ENCODE measurements at regions not wholly inside any gene's neighbourhood (a gene's known extent, or its start where the extent isn't known, plus 50 kb on each side); places are given as distances from the start of the nearest gene placed in this dataset.
"Not testable (repeated sequence)": the region's sequence is repeated elsewhere in the genome, so short reads cannot be mapped to it uniquely, and the experiment has no call there.

DNA sequence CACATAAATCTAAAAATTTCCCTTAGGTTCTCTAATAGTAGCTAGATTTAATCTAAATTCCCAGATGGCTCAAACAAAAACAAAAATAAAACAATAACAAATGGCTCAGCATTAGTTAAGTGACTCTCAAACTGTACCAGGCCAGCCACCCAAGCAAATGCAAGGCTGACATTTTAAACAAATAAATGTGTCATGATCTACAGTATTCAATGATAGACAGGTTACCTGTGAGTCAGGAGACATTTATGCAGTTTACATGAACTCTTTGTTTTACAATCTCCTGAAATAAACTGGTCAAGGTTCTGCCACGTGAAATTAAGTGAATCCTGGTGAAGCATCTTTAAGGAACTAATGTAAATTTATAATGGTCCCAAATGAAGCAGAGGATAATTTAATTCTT lies 580.2 kb upstream of the PTPRD start:
- ChIA-PET CTCF (no interaction called here), POLR2A (no interaction called here)
- Histone ChIP-seq H2AFZ (ENCODE audit: insufficient read depth, low read depth, low read length, poor library complexity, severe bottlenecking) (no peak overlapping the region), H3K27ac (ENCODE audit: low read length in 2 of 2) (no peak overlapping the region), H3K4me3 (ENCODE audit: control extremely low read depth in 1 of 5, extremely low read depth in 1 of 5, insufficient read depth in 1 of 5, low read depth in 2 of 5, low read length in 4 of 5) (no peak overlapping the region), H3K79me2 (ENCODE audit: control insufficient read depth, insufficient read depth, low read length) (no peaks in the 10 kb centered on the region), H3K27me3 (replicated peaks in 1 of 4; ENCODE audit: control extremely low read depth in 1 of 4, control insufficient read depth in 3 of 4, insufficient read depth in 4 of 4, low read length in 3 of 4) (no peaks in the 10 kb centered on the region), H3K4me2 (replicated peaks; ENCODE audit: low read depth, low read length, poor library complexity, severe bottlenecking) (no peak overlapping the region), H3K4me1 (ENCODE audit: control insufficient read depth in 2 of 2, insufficient read depth in 2 of 2, low read length in 2 of 2) (no peaks in the 10 kb centered on the region), H3K9me3 (ENCODE audit: control extremely low read depth in 1 of 3, control insufficient read depth in 2 of 3, insufficient read depth in 1 of 3, low read length in 2 of 3) (peaks cover 0 to 11% (median 0%) of the 10 kb centered on the region in 3 donors), H3K9ac (ENCODE audit: low read length) (no peak overlapping the region), H3K36me3 (replicated peaks in 1 of 2; ENCODE audit: control extremely low read depth in 1 of 2, control insufficient read depth in 1 of 2, extremely low read depth in 1 of 2, insufficient read depth in 2 of 2, low read length in 1 of 2) (no peaks in the 10 kb centered on the region), H4K20me1 (ENCODE audit: control insufficient read depth, insufficient read depth, low read length, poor library complexity, severe bottlenecking) (no peaks in the 10 kb centered on the region)
- Mint-ChIP-seq H3K4me1 (no peaks in the 10 kb centered on the region), H3K4me3 (no peak overlapping the region), H3K27me3 (no peaks in the 10 kb centered on the region), H3K9me3 (ENCODE audit: insufficient read depth) (peaks cover 7% of the 10 kb centered on the region), H3K27ac (no peak overlapping the region)
- DNase-seq, result no peak
- TF ChIP-seq, protein P1, sequence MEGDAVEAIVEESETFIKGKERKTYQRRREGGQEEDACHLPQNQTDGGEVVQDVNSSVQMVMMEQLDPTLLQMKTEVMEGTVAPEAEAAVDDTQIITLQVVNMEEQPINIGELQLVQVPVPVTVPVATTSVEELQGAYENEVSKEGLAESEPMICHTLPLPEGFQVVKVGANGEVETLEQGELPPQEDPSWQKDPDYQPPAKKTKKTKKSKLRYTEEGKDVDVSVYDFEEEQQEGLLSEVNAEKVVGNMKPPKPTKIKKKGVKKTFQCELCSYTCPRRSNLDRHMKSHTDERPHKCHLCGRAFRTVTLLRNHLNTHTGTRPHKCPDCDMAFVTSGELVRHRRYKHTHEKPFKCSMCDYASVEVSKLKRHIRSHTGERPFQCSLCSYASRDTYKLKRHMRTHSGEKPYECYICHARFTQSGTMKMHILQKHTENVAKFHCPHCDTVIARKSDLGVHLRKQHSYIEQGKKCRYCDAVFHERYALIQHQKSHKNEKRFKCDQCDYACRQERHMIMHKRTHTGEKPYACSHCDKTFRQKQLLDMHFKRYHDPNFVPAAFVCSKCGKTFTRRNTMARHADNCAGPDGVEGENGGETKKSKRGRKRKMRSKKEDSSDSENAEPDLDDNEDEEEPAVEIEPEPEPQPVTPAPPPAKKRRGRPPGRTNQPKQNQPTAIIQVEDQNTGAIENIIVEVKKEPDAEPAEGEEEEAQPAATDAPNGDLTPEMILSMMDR (IDR thresholded peaks at IDR 0.05), result no peak
- no peak for TF ChIP-seq EZH2 (IDR thresholded peaks at IDR 0.05; ENCODE audit: borderline replicate concordance, insufficient read depth, low read depth, low read length, poor library complexity, severe bottlenecking)
- intact Hi-C loops (cut with micrococcal nuclease), result no loop called here
- no CpG with 5 or more reads among the region's 1 CpG for WGBS (ENCODE audit: insufficient coverage)
- ATAC-seq (ENCODE audit: low read depth), result no peak

DNA sequence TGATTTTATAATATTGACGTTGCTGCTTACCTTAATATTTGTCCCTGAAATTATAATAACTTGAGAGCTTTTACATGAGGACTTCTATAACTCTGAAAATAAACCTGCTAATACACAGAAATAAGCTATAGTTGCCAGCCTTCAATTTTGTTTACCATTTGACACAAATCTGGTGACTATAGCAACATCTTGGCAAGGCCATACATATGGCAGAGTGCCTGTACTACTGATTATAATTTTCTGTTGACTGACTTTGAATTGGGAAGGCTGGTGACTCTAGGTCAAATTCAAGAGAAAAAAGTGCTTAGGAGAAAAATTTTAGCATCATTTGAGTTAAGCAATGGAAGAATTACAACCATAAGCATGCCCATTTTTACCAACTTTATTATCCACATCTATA lies 581.4 kb upstream of the PTPRD start:
- peaks cover 0 to 6% (median 0%) of the 10 kb centered on the region in 3 donors for H3K9me3 ChIP-seq (ENCODE audit: control extremely low read depth in 1 of 3, control insufficient read depth in 2 of 3, insufficient read depth in 1 of 3, low read length in 2 of 3)
- no CpG with 5 or more reads among the region's 1 CpG for WGBS (ENCODE audit: insufficient coverage)
- intact Hi-C loops (cut with micrococcal nuclease), result no loop called here
- H3K27ac ChIP-seq (ENCODE audit: low read length in 2 of 2), result no peak overlapping the region
- CTCF ChIA-PET, result no interaction called here
- no peak overlapping the region for H3K4me3 ChIP-seq (ENCODE audit: control extremely low read depth in 1 of 5, extremely low read depth in 1 of 5, insufficient read depth in 1 of 5, low read depth in 2 of 5, low read length in 4 of 5)
- H3K36me3 ChIP-seq (replicated peaks in 1 of 2; ENCODE audit: control extremely low read depth in 1 of 2, control insufficient read depth in 1 of 2, extremely low read depth in 1 of 2, insufficient read depth in 2 of 2, low read length in 1 of 2), result no peaks in the 10 kb centered on the region
- POLR2A ChIA-PET, result no interaction called here
- Mint-ChIP-seq H3K4me1 (no peaks in the 10 kb centered on the region), H3K9me3 (ENCODE audit: insufficient read depth) (peaks cover 4% of the 10 kb centered on the region), H3K4me3 (no peak overlapping the region), H3K27ac (no peak overlapping the region), H3K27me3 (no peaks in the 10 kb centered on the region)
- H2AFZ ChIP-seq (ENCODE audit: insufficient read depth, low read depth, low read length, poor library complexity, severe bottlenecking), result no peak overlapping the region
- no peaks in the 10 kb centered on the region for H3K27me3 ChIP-seq (replicated peaks in 1 of 4; ENCODE audit: control extremely low read depth in 1 of 4, control insufficient read depth in 3 of 4, insufficient read depth in 4 of 4, low read length in 3 of 4)
- ATAC-seq (ENCODE audit: low read depth) (no peak), DNase-seq (no peak)
- H3K79me2 ChIP-seq (ENCODE audit: control insufficient read depth, insufficient read depth, low read length), result no peaks in the 10 kb centered on the region
- H3K9ac ChIP-seq (ENCODE audit: low read length), result no peak overlapping the region
- no peak overlapping the region for H3K4me2 ChIP-seq (replicated peaks; ENCODE audit: low read depth, low read length, poor library complexity, severe bottlenecking)
- H4K20me1 ChIP-seq (ENCODE audit: control insufficient read depth, insufficient read depth, low read length, poor library complexity, severe bottlenecking), result no peaks in the 10 kb centered on the region
- no peaks in the 10 kb centered on the region for H3K4me1 ChIP-seq (ENCODE audit: control insufficient read depth in 2 of 2, insufficient read depth in 2 of 2, low read length in 2 of 2)
- TF ChIP-seq EZH2 (IDR thresholded peaks at IDR 0.05; ENCODE audit: borderline replicate concordance, insufficient read depth, low read depth, low read length, poor library complexity, severe bottlenecking), result no peak
- TF ChIP-seq, protein P1 (IDR thresholded peaks at IDR 0.05), result no peak

DNA sequence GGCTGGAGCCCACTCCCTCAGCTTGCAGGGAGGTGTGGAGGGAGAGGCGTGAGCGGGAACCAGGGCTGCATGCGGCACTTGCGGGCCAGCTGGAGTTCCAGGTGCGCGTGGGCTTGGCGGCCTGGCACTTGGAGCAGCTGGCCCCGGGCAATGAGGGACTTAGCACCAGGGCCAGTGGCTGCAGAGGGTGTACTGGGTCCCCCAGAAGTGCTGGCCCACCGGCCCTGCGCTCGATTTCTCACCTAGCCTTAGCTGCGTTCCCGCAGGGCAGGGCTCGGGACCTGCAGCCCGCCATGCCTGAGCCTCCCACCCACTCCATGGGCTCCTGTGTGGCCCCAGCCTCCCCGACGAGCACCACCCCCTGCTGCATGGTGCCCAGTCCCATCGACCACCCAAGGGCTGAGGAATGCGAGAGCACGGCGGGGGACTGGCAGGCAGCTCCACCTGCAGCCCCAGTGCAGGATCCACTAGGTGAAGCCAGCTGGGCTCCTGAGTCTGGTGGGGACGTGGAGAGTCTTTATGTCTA lies 584.1 kb upstream of the PTPRD start:
- H3K27ac Mint-ChIP-seq; H3K4me3 ChIP-seq (ENCODE audit: control extremely low read depth in 1 of 5, extremely low read depth in 1 of 5, insufficient read depth in 1 of 5, low read depth in 2 of 5, low read length in 4 of 5); H3K27me3 ChIP-seq (replicated peaks in 1 of 4; ENCODE audit: control extremely low read depth in 1 of 4, control insufficient read depth in 3 of 4, insufficient read depth in 4 of 4, low read length in 3 of 4); H3K79me2 ChIP-seq (ENCODE audit: control insufficient read depth, insufficient read depth, low read length); intact Hi-C loops (cut with micrococcal nuclease); H3K9me3 ChIP-seq (ENCODE audit: control extremely low read depth in 1 of 3, control insufficient read depth in 2 of 3, insufficient read depth in 1 of 3, low read length in 2 of 3); CTCF ChIA-PET; H3K4me1 ChIP-seq (ENCODE audit: control insufficient read depth in 2 of 2, insufficient read depth in 2 of 2, low read length in 2 of 2); DNase-seq; H3K4me2 ChIP-seq (replicated peaks; ENCODE audit: low read depth, low read length, poor library complexity, severe bottlenecking); H3K4me3 Mint-ChIP-seq; H3K27me3 Mint-ChIP-seq; H3K36me3 ChIP-seq (replicated peaks in 1 of 2; ENCODE audit: control extremely low read depth in 1 of 2, control insufficient read depth in 1 of 2, extremely low read depth in 1 of 2, insufficient read depth in 2 of 2, low read length in 1 of 2); POLR2A ChIA-PET; H4K20me1 ChIP-seq (ENCODE audit: control insufficient read depth, insufficient read depth, low read length, poor library complexity, severe bottlenecking); H3K4me1 Mint-ChIP-seq; H3K27ac ChIP-seq (ENCODE audit: low read length in 2 of 2); H2AFZ ChIP-seq (ENCODE audit: insufficient read depth, low read depth, low read length, poor library complexity, severe bottlenecking); ATAC-seq (ENCODE audit: low read depth); H3K9me3 Mint-ChIP-seq (ENCODE audit: insufficient read depth); H3K9ac ChIP-seq (ENCODE audit: low read length): not testable (repeated sequence)
- 97% methylated on average over 17 of the region's 22 CpGs for WGBS (ENCODE audit: insufficient coverage)

All from B cell (primary cell).